Lung (tissue), 11 donors: ENCODE measurements at regions not wholly inside any gene's neighbourhood (a gene's known extent, or its start where the extent isn't known, plus 50 kb on each side); places are given as distances from the start of the nearest gene placed in this dataset.

Experiments
- ATAC-seq: fragments of 200-7000 bp; cut with Tn5 transposase; one replicate; pipeline ENCODE4 v1.9.1; 2020; ENCODE audit warnings: moderate number of reproducible peaks; ENCODE audit not compliant: insufficient read depth, low FRiP score
- DNase-seq, 3 donors: peaks; one replicate each; pipeline ENCODE4 v3.0.0-alpha.2; 2013 to 2017
- H3K27ac ChIP-seq, 2 donors: one replicate each; pipeline ENCODE4 v1.5.1; 2013; ENCODE audit warnings: mild to moderate bottlenecking in 2 of 2, moderate library complexity in 2 of 2, control low read depth in 1 of 2, inconsistent platforms in 1 of 2, low read depth in 1 of 2, low read length in 1 of 2
- H3K27me3 ChIP-seq, 3 donors: one replicate each; pipeline ENCODE4 v1.5.1; 2013; ENCODE audit warnings: low read length in 2 of 3; ENCODE audit not compliant: control insufficient read depth in 3 of 3, insufficient read depth in 3 of 3
- H3K36me3 ChIP-seq, 4 donors: one replicate each; pipeline ENCODE4 v1.5.1; 2013; ENCODE audit warnings: low read length in 4 of 4, mild to moderate bottlenecking in 1 of 4, moderate library complexity in 1 of 4; ENCODE audit not compliant: control insufficient read depth in 4 of 4, insufficient read depth in 4 of 4
- H3K4me1 ChIP-seq, 5 donors: one replicate each; pipeline ENCODE4 v1.5.1; 2013; ENCODE audit warnings: low read length in 5 of 5, mild to moderate bottlenecking in 2 of 5, moderate library complexity in 1 of 5; ENCODE audit not compliant: control insufficient read depth in 5 of 5, insufficient read depth in 5 of 5
- H3K4me3 ChIP-seq: one replicate; pipeline ENCODE4 v1.5.1; 2013; ENCODE audit warnings: mild to moderate bottlenecking, control low read depth, moderate library complexity
- H3K9ac ChIP-seq, 2 donors: one replicate each; pipeline ENCODE4 v1.5.1; 2013; ENCODE audit warnings: low read length in 2 of 2, control low read depth in 1 of 2; ENCODE audit not compliant: insufficient read depth in 1 of 2
- H3K9me3 ChIP-seq, 4 donors: one replicate each; pipeline ENCODE4 v1.5.1; 2013; ENCODE audit warnings: low read length in 3 of 4, mild to moderate bottlenecking in 1 of 4, moderate library complexity in 1 of 4; ENCODE audit not compliant: control insufficient read depth in 4 of 4, insufficient read depth in 3 of 4
- WGBS, 2 donors: extraction: QIAGEN DNeasy Blood & Tissue Kit; methylation state at CpG; one replicate each; pipeline ENCODE4 v1.1.7; 2013; 5-methylcytosine and 5-hydroxymethylcytosine counted together
- TF ChIP-seq, protein P1 (sequence below): IDR thresholded peaks from 2 replicates; pipeline ENCODE4 v1.5.1; 2012; ENCODE audit warnings: mild to moderate bottlenecking; ENCODE audit errors: control extremely low read depth, extremely low read depth
- donor health status: control.
- donor health status: control.
- donor health status: Bipolar disorder and iron deficiency.
- donor health status: healthy.
- donor health status: DM: yes; HTN: yes; CAD: no.

DNA sequence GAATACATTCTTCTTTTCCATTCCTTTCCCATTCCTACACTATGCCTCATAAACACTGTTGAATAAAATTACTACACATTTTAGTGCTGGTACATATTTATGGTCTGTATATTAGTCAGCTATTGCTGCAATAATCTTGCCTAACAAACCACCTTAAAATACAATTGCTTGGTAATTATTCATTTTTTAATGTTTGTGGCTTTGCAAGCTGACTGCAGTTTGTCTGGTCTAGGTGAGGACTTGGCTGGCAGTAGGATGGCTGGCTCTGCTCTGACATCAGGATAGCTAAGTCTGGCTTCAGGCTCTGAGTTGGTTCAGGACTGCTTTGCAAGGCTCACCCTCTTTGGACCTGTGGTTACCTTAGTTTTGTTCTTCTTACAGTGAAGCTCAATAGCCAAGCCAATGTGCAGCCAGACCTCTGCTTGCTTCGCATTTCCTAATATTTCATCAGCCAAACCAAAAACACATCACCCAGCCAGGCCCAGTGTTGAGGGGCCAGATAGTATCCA lies 913.4 kb upstream of the RAG2 start:
- no peak for ATAC-seq
- WGBS, 2 donors: 70 to 86% methylated on average over 1 of the region's 1 CpG

DNA sequence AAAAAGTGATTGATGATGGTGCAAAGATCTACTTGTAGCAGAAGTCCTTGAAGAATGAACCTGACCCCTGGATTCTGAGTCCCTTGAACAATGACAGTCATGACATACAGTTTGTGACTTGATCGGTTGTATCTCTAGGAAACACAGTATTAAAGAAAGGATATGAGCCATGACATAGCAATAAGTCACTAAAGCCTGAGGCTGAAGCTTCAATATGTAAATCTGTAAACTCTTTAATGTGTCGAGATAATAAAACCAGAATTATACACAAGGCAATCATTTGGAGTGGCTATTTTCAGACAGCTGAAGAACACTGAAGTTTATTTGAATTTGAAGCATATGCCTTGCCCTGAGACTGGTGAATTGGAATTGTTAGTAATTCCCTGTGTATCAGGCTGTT lies 911.5 kb upstream of the RAG2 start:
- ATAC-seq: no peak
- DNase-seq: no peak

More for the DNA sequence above, 913.4 kb upstream of the RAG2 start:
- TF ChIP-seq, protein P1, sequence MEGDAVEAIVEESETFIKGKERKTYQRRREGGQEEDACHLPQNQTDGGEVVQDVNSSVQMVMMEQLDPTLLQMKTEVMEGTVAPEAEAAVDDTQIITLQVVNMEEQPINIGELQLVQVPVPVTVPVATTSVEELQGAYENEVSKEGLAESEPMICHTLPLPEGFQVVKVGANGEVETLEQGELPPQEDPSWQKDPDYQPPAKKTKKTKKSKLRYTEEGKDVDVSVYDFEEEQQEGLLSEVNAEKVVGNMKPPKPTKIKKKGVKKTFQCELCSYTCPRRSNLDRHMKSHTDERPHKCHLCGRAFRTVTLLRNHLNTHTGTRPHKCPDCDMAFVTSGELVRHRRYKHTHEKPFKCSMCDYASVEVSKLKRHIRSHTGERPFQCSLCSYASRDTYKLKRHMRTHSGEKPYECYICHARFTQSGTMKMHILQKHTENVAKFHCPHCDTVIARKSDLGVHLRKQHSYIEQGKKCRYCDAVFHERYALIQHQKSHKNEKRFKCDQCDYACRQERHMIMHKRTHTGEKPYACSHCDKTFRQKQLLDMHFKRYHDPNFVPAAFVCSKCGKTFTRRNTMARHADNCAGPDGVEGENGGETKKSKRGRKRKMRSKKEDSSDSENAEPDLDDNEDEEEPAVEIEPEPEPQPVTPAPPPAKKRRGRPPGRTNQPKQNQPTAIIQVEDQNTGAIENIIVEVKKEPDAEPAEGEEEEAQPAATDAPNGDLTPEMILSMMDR: no peak
- Histone ChIP-seq H3K27me3 (no peaks in the 10 kb centered on the region), H3K27ac (no peak overlapping the region), H3K9me3 (no peaks in the 10 kb centered on the region), H3K36me3 (no peaks in the 10 kb centered on the region), H3K4me3 (no peak overlapping the region), H3K4me1 (no peaks in the 10 kb centered on the region), H3K9ac (no peak overlapping the region)
- DNase-seq: no peak

DNA sequence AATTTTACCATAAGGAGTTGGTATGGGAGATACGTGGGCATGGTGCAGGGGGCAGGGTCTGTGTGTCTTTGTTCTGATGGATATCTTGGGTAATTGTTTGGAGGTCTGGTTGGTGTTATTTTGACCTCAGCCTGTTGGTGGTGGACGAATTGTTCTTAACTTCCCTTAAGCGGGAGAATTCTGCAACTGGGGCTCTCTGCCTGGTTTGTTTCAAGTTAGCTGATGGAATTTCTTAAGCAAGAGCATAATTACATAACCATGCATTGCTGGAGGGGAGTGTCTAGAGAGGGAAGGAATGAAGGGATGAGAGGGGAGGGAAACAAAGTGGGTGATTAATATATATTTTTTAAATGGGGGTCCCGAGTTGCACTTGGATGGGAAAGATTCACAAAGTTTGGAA lies 908.5 kb upstream of the RAG2 start:
- Histone ChIP-seq H3K27ac (no peak overlapping the region), H3K27me3 (no peaks in the 10 kb centered on the region), H3K4me3 (no peak overlapping the region), H3K9ac (no peak overlapping the region), H3K9me3 (peaks cover 0 to 4% (median 0%) of the 10 kb centered on the region in 4 donors), H3K4me1 (peaks cover 0 to 7% (median 0%) of the 10 kb centered on the region in 5 donors), H3K36me3 (no peaks in the 10 kb centered on the region)
- 60 to 65% methylated on average over 4 of the region's 4 CpGs for WGBS, 2 donors
- DNase-seq: no peak
- ATAC-seq: no peak
- TF ChIP-seq, protein P1: no peak

More for the DNA sequence above, 911.5 kb upstream of the RAG2 start:
- WGBS, 2 donors: 43 to 48% methylated on average over 2 of the region's 2 CpGs
- Histone ChIP-seq H3K27ac (no peak overlapping the region), H3K27me3 (no peaks in the 10 kb centered on the region), H3K36me3 (no peaks in the 10 kb centered on the region), H3K9ac (no peak overlapping the region), H3K9me3 (peaks cover 0 to 4% (median 0%) of the 10 kb centered on the region in 4 donors), H3K4me3 (no peak overlapping the region), H3K4me1 (peaks cover 0 to 3% (median 0%) of the 10 kb centered on the region in 5 donors)
- TF ChIP-seq, protein P1: no peak

DNA sequence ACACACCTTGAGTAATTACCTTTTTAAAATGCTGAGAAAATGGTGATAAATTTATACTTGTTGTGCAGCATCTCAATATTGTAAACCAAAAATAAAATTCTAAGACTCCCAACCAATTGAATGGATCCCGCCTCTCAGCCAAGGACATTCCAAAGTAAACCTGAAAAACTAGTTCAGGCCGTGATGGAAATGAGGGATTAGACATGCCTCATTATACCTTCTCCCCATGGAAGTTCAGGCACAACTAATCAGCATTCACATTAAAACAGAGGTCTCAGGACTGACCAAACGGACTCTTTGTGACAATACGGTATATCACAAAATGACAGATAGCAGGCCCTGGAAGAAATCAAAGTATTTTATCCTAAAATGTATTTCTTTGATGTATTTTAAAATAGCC lies 907.4 kb upstream of the RAG2 start:
- Histone ChIP-seq H3K27me3 (no peaks in the 10 kb centered on the region), H3K9ac (no peak overlapping the region), H3K27ac (no peak overlapping the region), H3K9me3 (peaks cover 0 to 4% (median 0%) of the 10 kb centered on the region in 4 donors), H3K4me1 (peaks cover 0 to 7% (median 0%) of the 10 kb centered on the region in 5 donors), H3K36me3 (no peaks in the 10 kb centered on the region), H3K4me3 (no peak overlapping the region)
- 79 to 90% methylated on average over 4 of the region's 4 CpGs for WGBS, 2 donors
- ATAC-seq: no peak
- no peak for DNase-seq
- TF ChIP-seq, protein P1: no peak
